ENCODE measurements at regions not wholly inside any gene's neighbourhood (a gene's known extent, or its start where the extent isn't known, plus 50 kb on each side); places are given as distances from the start of the nearest gene placed in this dataset.

DNA sequence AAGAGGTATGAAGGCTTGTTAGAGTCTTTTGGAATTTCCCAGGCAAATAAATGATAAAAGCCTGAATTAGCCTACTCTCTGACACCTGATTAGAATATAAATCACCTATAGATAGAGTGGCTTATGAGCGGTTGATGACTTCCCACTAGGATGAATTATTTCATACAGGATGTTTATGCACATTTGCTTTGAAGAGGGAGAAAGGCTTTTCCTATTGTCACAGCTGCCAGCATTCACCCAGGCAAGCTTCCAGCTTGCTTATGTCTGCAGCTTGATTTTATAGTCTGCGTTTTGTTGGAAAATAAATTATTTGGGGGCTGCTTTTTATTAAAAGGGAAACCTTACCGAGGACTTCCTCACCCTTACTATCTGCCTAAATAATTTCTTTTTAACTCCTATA lies 51.3 kb upstream of the EIF2S2 start:
- DNase-seq = no peak

GRCh38 chr20:34164381-34164984 lies 52.4 kb upstream of the EIF2S2 start:
- no peak for DNase-seq

GRCh38 chr20:34165018-34165619 lies 53.1 kb upstream of the EIF2S2 start:
- DNase-seq = no peak

- DNase-seq = no peak
Observed at GRCh38 chr20:34171640-34172039, 59.6 kb upstream of the EIF2S2 start.

DNA sequence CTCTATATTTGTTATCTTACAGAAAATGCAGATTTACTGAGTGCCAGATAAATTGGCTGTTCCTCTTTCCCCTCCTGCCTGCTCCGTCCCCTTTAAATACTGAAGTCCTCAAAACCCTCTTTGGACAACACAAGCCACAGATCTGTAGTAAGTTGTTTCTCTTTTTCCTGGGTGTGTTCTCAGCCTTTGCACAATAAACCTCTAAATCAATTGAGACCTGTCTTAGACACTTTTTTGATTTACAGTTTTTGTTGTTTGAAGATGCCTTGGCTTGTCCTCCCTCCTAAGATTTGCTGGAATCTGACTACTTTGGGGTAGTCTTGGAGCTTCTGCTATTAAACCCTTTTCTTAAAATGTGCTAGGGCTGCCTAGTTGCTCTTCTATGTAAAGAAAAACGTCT lies 60.9 kb upstream of the EIF2S2 start:
- DNase-seq = no peak

DNA sequence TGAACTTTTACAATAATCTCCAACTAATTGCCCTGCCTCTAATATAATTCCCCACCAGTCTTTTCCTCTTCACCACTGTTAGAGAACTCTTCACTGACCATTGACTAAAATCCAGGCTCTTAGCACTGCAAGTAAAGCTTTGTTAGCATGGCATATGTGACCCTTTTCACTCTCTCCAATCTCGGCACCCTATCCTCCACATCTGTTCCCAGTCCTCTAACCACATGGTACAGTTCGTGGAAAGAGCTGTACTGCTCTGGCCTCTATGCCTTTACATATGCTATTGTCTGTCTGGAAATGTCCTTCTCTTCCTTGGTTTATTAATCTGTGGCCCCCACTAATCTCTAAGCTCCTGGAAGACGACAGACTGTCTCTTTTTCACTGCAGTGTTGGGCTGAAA lies 63.0 kb upstream of the EIF2S2 start:
- DNase-seq = no peak

DNA sequence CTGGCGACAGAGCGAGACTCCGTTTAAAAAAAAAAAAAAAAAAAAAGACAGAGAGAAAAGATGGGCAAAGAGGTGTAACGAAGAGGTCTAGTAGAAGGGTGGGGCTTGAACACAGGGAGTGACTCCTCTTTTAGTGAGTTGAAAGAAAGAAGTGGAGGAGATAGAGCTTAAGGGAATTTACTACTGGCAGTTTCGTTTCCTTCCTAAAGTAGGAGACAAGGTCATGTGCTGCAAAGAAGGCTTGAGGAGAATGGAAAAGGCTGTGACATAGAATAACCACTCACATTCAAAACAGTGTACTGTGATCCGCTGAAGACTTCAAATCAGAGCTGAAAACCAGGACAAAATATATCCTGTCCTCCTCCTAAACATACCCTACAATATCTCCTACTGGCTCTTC lies 63.8 kb upstream of the EIF2S2 start:
- no peak for DNase-seq

GRCh38 chr20:34177052-34177451 lies 64.2 kb upstream of the ASIP start:
- DNase-seq = no peak

DNA sequence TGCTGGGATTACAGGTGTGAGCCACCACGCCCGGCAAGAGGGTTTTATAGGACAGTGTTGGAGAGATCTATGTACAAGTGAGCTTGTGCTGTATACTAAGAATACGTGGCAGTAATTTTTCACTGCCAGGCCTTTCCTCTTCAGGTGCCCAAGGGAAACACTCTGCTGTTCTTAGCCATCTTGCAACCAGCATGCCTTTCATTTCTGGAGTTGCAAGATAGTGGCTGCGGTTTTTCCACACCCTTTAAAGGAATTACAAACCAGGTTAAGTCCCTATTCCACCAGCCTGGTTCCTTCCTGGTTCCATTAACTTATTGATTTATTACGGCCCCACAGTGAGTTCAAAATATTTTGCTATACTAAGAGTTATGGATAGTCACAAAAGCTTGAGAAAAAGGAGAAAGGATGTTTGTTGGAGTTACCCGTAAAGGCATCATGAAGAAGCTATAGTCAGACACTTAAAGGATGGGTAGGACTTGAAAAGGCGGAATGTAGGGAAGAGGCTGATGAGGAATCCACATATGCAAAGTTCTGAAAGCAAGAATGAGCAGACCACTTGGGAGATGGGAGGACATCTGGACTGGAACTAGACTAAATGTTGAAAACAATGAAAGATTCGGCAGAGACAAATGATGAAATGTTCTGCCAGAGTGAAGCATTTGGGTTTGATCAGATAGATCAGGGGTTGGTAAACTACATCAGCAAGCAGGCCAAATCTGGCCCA lies 61.4 kb upstream of the ASIP start:
- no peak for DNase-seq

DNA sequence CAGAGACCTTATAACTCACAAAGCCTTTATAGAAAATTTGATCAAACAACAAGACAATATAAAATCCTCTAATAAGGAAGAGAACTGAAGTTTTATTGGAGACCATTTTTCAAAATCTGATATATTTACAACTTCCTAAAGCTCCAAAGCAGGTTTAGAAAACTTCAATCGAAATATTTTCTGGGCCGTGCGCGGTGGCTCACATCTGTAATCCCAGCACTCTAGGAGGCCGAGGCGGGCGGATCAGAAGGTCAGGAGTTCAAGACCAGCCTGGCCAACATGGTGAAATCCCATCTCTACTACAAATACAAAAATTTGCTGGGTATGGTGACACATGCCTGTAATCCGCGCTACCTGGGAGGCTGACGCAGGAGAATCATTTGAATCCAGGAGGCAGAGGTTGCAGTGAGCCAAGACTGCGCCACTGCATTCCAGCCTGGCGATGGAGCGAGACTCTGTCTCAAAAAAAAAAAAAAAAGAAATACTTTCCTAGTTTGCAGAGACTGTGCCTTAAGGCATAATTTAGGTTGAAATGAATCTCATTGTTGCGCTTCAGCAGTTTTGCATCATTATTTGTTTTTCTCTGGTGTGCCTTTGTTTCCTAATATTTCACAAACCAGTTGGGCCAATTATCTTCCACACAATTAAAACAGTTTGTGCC lies 60.6 kb upstream of the ASIP start:
- DNase-seq = peak; percentile 68

GRCh38 chr20:34181484-34181883 lies 59.7 kb upstream of the ASIP start:
- no peak for DNase-seq

- DNase-seq = no peak
Observed at GRCh38 chr20:34185766-34186620, 55.2 kb upstream of the ASIP start.

DNA sequence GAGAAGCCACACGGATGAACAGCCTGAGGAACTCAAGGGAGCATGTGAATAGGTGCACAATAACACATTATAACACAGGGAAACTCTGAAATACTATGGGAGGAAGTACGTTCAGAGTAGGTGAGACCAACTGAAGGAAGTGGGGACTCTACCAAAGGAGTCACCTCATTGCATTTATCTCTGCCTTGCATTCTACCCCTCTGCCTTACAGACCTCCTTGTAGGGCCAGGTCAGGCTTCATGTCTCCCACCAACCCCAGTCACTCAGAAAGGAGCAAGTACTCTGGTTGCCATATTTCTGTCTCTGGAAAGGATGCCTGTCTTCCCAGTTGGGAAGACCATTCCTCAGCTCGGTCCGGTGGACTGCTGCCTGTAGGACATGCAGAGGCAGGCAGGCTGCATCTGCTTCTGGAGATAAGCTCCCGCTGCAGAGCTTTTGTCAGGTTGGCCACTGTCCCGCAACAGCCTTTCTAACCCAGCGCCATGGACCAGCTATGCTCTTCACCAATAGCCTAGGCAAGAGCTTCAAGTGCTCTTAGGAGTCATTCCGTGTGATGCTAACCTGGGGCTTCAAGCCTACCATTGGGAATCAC lies 51.6 kb upstream of the ASIP start:
- no peak for DNase-seq

DNA sequence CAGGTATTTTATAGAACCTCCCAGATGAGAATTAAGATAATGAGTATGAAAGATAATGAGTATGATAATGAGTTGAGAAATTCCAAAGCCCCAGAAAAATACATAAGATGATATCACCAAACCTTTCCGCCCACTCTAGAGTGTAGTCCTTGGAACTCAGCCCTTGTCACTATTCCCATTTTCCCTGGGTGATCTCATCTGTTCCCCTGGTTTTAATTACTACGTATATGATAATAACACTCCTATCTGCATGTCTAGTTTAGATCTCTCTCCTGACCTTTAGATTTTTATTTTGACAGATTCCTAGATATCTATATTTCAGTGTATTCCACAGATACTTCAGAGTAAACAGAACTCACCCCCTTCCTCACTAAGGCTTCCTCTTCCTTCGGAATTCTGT lies 51.0 kb upstream of the ASIP start:
- DNase-seq = no peak

DNA sequence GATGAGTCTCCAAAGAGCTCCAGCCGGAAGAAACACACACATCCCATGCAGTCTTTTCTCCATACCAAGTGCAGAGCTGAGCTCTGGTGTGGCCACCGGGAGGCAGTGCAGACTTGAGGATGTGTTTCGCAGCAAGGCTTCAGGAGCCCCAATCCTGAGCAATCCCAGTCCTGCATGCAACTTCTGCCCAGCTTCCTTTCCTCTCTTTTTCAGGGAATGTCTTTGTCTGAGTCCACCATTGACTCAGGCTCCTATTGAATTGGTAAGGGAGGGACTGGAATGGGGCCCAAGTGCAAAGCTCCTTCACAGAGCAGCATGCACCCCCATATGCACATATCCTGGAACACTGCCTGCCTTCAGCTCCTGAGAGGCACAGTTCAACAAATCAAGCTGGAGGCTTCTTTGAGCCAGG lies 50.5 kb upstream of the ASIP start:
- DNase-seq = peak; percentile 69

Data from COR-L47 (cell line).